PFSK-1 (cell line): ENCODE measurements at regions not wholly inside any gene's neighbourhood (a gene's known extent, or its start where the extent isn't known, plus 50 kb on each side); places are given as distances from the start of the nearest gene placed in this dataset.

Experiments used
- POLR2AphosphoS5 ChIP-seq: IDR thresholded peaks from 2 replicates; pipeline ENCODE4 v1.6.1; 2012; ENCODE audit warnings: low read depth, mild to moderate bottlenecking, control low read depth, low read length, moderate library complexity
- SIN3A ChIP-seq: IDR thresholded peaks from 2 replicates; pipeline ENCODE4 v1.6.1; 2012; ENCODE audit warnings: mild to moderate bottlenecking, low read length, moderate library complexity, borderline replicate concordance; ENCODE audit not compliant: insufficient read depth
- TF ChIP-seq, protein P1 (sequence below), 2 experiments: IDR thresholded peaks; 2 replicates each; pipeline versions ENCODE4 v1.6.1 to v1.8.0; 2011 to 2012; ENCODE audit warnings: low read depth in 2 of 2, low read length in 2 of 2, control low read depth in 1 of 2, inconsistent platforms in 1 of 2, mild to moderate bottlenecking in 1 of 2, moderate library complexity in 1 of 2; ENCODE audit not compliant: insufficient read depth in 1 of 2

DNA sequence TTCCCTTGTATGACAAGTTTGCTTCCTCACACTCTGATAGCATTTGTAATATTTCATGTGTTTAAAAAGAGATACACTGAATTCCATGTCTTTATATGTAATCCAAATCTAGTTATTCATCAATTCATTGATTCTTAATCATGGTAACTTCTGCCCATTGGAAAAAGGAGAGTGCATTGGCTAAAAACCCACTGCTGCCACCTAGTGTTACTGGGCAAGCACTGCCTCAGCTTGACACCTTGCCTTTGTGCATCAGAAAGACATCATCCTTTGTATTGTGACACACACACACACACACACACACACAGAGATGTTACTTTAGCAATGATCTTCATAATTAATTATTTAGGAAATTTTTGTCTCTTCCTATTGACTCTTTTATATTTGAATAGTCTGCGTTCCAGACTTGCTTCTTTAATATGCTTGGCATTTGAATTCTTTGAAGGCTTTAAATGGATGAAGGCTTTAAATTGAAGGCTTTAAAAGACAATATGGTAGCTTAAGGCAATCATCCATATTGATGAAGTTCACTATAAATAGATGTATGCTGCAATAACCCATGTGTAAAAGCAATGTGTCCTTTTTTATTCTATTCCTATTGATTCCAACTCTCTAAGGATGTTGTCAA is 414.2 kb upstream of the CHST9 start:
- no peak for TF ChIP-seq POLR2AphosphoS5
- no peak for TF ChIP-seq SIN3A
- TF ChIP-seq, protein P1, sequence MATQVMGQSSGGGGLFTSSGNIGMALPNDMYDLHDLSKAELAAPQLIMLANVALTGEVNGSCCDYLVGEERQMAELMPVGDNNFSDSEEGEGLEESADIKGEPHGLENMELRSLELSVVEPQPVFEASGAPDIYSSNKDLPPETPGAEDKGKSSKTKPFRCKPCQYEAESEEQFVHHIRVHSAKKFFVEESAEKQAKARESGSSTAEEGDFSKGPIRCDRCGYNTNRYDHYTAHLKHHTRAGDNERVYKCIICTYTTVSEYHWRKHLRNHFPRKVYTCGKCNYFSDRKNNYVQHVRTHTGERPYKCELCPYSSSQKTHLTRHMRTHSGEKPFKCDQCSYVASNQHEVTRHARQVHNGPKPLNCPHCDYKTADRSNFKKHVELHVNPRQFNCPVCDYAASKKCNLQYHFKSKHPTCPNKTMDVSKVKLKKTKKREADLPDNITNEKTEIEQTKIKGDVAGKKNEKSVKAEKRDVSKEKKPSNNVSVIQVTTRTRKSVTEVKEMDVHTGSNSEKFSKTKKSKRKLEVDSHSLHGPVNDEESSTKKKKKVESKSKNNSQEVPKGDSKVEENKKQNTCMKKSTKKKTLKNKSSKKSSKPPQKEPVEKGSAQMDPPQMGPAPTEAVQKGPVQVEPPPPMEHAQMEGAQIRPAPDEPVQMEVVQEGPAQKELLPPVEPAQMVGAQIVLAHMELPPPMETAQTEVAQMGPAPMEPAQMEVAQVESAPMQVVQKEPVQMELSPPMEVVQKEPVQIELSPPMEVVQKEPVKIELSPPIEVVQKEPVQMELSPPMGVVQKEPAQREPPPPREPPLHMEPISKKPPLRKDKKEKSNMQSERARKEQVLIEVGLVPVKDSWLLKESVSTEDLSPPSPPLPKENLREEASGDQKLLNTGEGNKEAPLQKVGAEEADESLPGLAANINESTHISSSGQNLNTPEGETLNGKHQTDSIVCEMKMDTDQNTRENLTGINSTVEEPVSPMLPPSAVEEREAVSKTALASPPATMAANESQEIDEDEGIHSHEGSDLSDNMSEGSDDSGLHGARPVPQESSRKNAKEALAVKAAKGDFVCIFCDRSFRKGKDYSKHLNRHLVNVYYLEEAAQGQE (IDR thresholded peaks at IDR 0.05; ENCODE audit: insufficient read depth in 1 of 2, low read depth in 2 of 2, low read length in 2 of 2), result no peak
